ENCODE measurements at regions not wholly inside any gene's neighbourhood (a gene's known extent, or its start where the extent isn't known, plus 50 kb on each side); places are given as distances from the start of the nearest gene placed in this dataset.
A peak's percentile ranks its signal among the peaks of the same experiment; 100 is the strongest.

- no peak for TF ChIP-seq CTCF (IDR thresholded peaks at IDR 0.05; ENCODE audit: low read depth, low read length)
- H3K4me3 ChIP-seq (ENCODE audit: low read depth, low read length), result no peak overlapping the region
- no peak for DNase-seq (ENCODE audit: low read depth)
Observed at GRCh38 chr15:99474909-99475753, 90.7 kb upstream of the MEF2A start.

- TF ChIP-seq POLR2A (IDR thresholded peaks at IDR 0.05; ENCODE audit: extremely low read depth, insufficient read length), result no peak
- no peak for TF ChIP-seq MYC (IDR thresholded peaks at IDR 0.05; ENCODE audit: low read depth, low read length)
- TF ChIP-seq MAX (IDR thresholded peaks at IDR 0.05; ENCODE audit: low read depth, low read length), result no peak
- no peak for TF ChIP-seq CTCF (IDR thresholded peaks at IDR 0.05; ENCODE audit: low read depth, low read length)
- H3K4me3 ChIP-seq (ENCODE audit: low read depth, low read length), result no peak overlapping the region
Observed at GRCh38 chr15:99475754-99476412, 89.9 kb upstream of the MEF2A start.

DNA sequence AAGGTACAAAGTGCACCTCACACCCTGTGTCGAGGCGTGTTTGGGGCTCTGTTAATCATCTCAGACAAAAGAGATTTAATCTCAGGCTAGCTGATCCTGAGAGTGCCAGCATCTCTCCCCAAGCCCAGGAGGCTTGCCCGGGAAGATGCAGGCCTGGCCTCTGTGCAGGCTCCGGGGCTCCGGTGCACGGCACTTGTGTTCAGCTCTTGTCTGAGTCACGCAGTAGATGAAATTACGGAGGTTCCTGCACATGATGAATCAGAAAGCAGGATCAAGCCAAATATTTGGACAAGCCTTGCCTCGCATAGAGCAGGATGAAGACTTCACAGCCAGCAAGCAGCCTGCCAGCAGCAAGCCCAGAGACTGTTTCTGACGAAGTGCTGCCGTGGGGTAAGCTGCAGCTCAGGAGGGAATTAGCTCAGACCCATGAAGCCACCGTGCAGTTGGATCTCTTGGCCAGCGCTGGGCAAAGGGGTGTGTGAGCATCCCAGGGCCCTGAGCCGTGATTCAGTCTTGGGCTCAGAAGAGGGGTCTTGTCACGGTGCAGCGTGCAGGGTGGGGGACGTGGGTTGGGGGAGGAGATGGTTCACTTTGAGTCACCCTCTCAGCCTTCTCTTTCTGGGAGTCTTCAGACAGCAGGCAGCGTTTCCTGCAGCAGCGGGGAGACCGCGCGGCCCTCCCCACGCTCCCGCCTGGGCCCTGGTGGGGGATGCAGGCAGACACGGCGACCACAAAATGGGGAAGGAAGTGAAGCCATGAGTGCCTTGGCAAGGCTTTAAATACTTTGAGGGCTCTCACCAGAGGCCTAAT, 89.2 kb upstream of the MEF2A start:
- DNase-seq (ENCODE audit: low read depth), result peak; percentile 96
- peak overlapping the region; percentile 34 for H3K4me3 ChIP-seq (ENCODE audit: low read depth, low read length)
- TF ChIP-seq CTCF (IDR thresholded peaks at IDR 0.05; ENCODE audit: low read depth, low read length), result no peak
- TF ChIP-seq MYC (IDR thresholded peaks at IDR 0.05; ENCODE audit: low read depth, low read length), result peak; percentile 47
- no peak for TF ChIP-seq POLR2A (IDR thresholded peaks at IDR 0.05; ENCODE audit: extremely low read depth, insufficient read length)

More at GRCh38 chr15:99475754-99476412, 89.9 kb upstream of the MEF2A start:
- DNase-seq (ENCODE audit: low read depth), result no peak

DNA sequence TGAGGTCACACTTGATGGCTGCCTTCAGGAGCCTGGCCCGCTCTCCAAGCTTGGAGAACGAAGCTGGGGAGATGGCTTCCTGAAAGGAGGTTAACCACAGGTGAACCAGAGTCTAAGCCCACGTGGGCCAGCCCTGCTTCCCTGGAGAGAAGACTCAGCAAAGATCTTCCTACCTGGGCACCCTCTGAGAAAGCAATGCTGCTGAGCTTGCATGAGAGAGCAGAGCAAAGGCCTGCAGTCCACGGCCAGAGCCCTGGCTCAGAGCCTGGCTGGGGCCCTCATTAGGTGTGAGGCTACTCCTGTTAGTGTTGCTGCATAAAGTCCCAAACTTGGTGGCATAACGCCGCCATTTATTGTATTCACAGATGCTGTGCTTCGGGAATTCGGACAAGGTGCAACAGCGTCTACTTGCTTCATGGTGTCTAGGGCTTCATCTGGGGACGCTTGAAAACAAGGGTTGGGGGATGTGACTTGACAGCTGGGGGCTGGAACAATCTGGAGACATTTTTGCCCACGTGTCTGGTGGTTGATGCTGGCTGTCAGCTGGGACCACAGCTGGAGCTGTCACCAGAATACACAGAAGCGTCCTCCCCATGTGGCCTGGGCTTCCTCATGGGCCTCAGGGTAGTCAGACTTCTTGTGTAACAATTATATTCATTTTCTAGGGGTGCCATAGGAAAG, 87.9 kb upstream of the MEF2A start:
- no peak overlapping the region for H3K4me3 ChIP-seq (ENCODE audit: low read depth, low read length)
- peak; percentile 94 for TF ChIP-seq MAX (IDR thresholded peaks at IDR 0.05; ENCODE audit: low read depth, low read length)
- TF ChIP-seq CTCF (IDR thresholded peaks at IDR 0.05; ENCODE audit: low read depth, low read length), result no peak
- TF ChIP-seq MYC (IDR thresholded peaks at IDR 0.05; ENCODE audit: low read depth, low read length), result peak; percentile 77
- no peak for TF ChIP-seq POLR2A (IDR thresholded peaks at IDR 0.05; ENCODE audit: extremely low read depth, insufficient read length)
- peak; percentile 72 for DNase-seq (ENCODE audit: low read depth)

- no peak for DNase-seq (ENCODE audit: low read depth)
- no peak for TF ChIP-seq MAX (IDR thresholded peaks at IDR 0.05; ENCODE audit: low read depth, low read length)
- TF ChIP-seq MYC (IDR thresholded peaks at IDR 0.05; ENCODE audit: low read depth, low read length), result no peak
- no peak for TF ChIP-seq POLR2A (IDR thresholded peaks at IDR 0.05; ENCODE audit: extremely low read depth, insufficient read length)
- TF ChIP-seq CTCF (IDR thresholded peaks at IDR 0.05; ENCODE audit: low read depth, low read length), result no peak
- no peak overlapping the region for H3K4me3 ChIP-seq (ENCODE audit: low read depth, low read length)
Observed at GRCh38 chr15:99478977-99479376, 86.8 kb upstream of the MEF2A start.
